ENCODE measurements at regions not wholly inside any gene's neighbourhood (a gene's known extent, or its start where the extent isn't known, plus 50 kb on each side); places are given as distances from the start of the nearest gene placed in this dataset.

- no peak overlapping the region for H3K4me3 ChIP-seq (ENCODE audit: low read depth, low read length)
- DNase-seq (ENCODE audit: low read depth), result no peak
- no peak for TF ChIP-seq MYC (IDR thresholded peaks at IDR 0.05; ENCODE audit: low read depth, low read length)
- no peak for TF ChIP-seq CTCF (IDR thresholded peaks at IDR 0.05; ENCODE audit: low read depth, low read length)
- no peak for TF ChIP-seq POLR2A (IDR thresholded peaks at IDR 0.05; ENCODE audit: extremely low read depth, insufficient read length)
- no peak for TF ChIP-seq MAX (IDR thresholded peaks at IDR 0.05; ENCODE audit: low read depth, low read length)
Observed at GRCh38 chr4:186351668-186352194, 85.7 kb downstream of the F11 start.

- no peak for TF ChIP-seq MAX (IDR thresholded peaks at IDR 0.05; ENCODE audit: low read depth, low read length)
- TF ChIP-seq POLR2A (IDR thresholded peaks at IDR 0.05; ENCODE audit: extremely low read depth, insufficient read length), result no peak
- TF ChIP-seq CTCF (IDR thresholded peaks at IDR 0.05; ENCODE audit: low read depth, low read length), result no peak
- TF ChIP-seq MYC (IDR thresholded peaks at IDR 0.05; ENCODE audit: low read depth, low read length), result no peak
- no peak overlapping the region for H3K4me3 ChIP-seq (ENCODE audit: low read depth, low read length)
- no peak for DNase-seq (ENCODE audit: low read depth)
Observed at GRCh38 chr4:186348433-186348832, 82.4 kb downstream of the F11 start.

- no peak overlapping the region for H3K4me3 ChIP-seq (ENCODE audit: low read depth, low read length)
- no peak for DNase-seq (ENCODE audit: low read depth)
- TF ChIP-seq CTCF (IDR thresholded peaks at IDR 0.05; ENCODE audit: low read depth, low read length), result no peak
- TF ChIP-seq MYC (IDR thresholded peaks at IDR 0.05; ENCODE audit: low read depth, low read length), result no peak
- no peak for TF ChIP-seq POLR2A (IDR thresholded peaks at IDR 0.05; ENCODE audit: extremely low read depth, insufficient read length)
- TF ChIP-seq MAX (IDR thresholded peaks at IDR 0.05; ENCODE audit: low read depth, low read length), result no peak
Observed at GRCh38 chr4:186347743-186348142, 81.8 kb downstream of the F11 start.

- no peak for DNase-seq (ENCODE audit: low read depth)
- H3K4me3 ChIP-seq (ENCODE audit: low read depth, low read length), result no peak overlapping the region
- no peak for TF ChIP-seq MYC (IDR thresholded peaks at IDR 0.05; ENCODE audit: low read depth, low read length)
- no peak for TF ChIP-seq CTCF (IDR thresholded peaks at IDR 0.05; ENCODE audit: low read depth, low read length)
- TF ChIP-seq MAX (IDR thresholded peaks at IDR 0.05; ENCODE audit: low read depth, low read length), result no peak
- TF ChIP-seq POLR2A (IDR thresholded peaks at IDR 0.05; ENCODE audit: extremely low read depth, insufficient read length), result no peak
Observed at GRCh38 chr4:186345184-186345583, 79.2 kb downstream of the F11 start.

- no peak for DNase-seq (ENCODE audit: low read depth)
- H3K4me3 ChIP-seq (ENCODE audit: low read depth, low read length), result no peak overlapping the region
- no peak for TF ChIP-seq MAX (IDR thresholded peaks at IDR 0.05; ENCODE audit: low read depth, low read length)
- TF ChIP-seq CTCF (IDR thresholded peaks at IDR 0.05; ENCODE audit: low read depth, low read length), result no peak
- no peak for TF ChIP-seq POLR2A (IDR thresholded peaks at IDR 0.05; ENCODE audit: extremely low read depth, insufficient read length)
- no peak for TF ChIP-seq MYC (IDR thresholded peaks at IDR 0.05; ENCODE audit: low read depth, low read length)
Observed at GRCh38 chr4:186342582-186342981, 76.6 kb downstream of the F11 start.

All from NB4 (cell line).